Epithelial cell of esophagus (primary cell): ENCODE measurements at regions not wholly inside any gene's neighbourhood (a gene's known extent, or its start where the extent isn't known, plus 50 kb on each side); places are given as distances from the start of the nearest gene placed in this dataset.

ENCODE experiments used
- DNase-seq: peaks from one replicate; pipeline ENCODE4 v3.0.0; 2010; ENCODE audit warnings: low read depth
- H3K4me3 ChIP-seq: 2 replicates; pipeline ENCODE4 v1.5.1; 2011; ENCODE audit warnings: mild to moderate bottlenecking, low read length, control low read depth
- CTCF ChIP-seq: IDR thresholded peaks from 2 replicates; pipeline ENCODE4 v1.5.1; 2011; ENCODE audit warnings: low read depth, mild to moderate bottlenecking, low read length, control low read depth, inconsistent platforms; ENCODE audit not compliant: insufficient read depth; ENCODE audit errors: missing control alignments

- DNase-seq: no peak
- no peak overlapping the region for H3K4me3 ChIP-seq
- TF ChIP-seq CTCF: no peak
Observed at GRCh38 chr18:44280479-44280878, 400.2 kb upstream of the SETBP1 start.

GRCh38 chr18:44286049-44286448 lies 394.6 kb upstream of the SETBP1 start:
- no peak for DNase-seq
- no peak for TF ChIP-seq CTCF
- no peak overlapping the region for H3K4me3 ChIP-seq

GRCh38 chr18:44290366-44290977 lies 390.2 kb upstream of the SETBP1 start:
- H3K4me3 ChIP-seq: no peak overlapping the region
- no peak for TF ChIP-seq CTCF
- peak; percentile 45 for DNase-seq

- TF ChIP-seq CTCF: no peak
- DNase-seq: no peak
- no peak overlapping the region for H3K4me3 ChIP-seq
Observed at GRCh38 chr18:44298566-44298965, 382.1 kb upstream of the SETBP1 start.

- DNase-seq: peak; percentile 49
- H3K4me3 ChIP-seq: no peak overlapping the region
- no peak for TF ChIP-seq CTCF
Observed at GRCh38 chr18:44309185-44309584, 371.5 kb upstream of the SETBP1 start.

GRCh38 chr18:44320619-44321460 lies 359.8 kb upstream of the SETBP1 start:
- H3K4me3 ChIP-seq: no peak overlapping the region
- TF ChIP-seq CTCF: no peak

GRCh38 chr18:44321868-44322590 lies 358.7 kb upstream of the SETBP1 start:
- TF ChIP-seq CTCF: no peak
- no peak for DNase-seq
- H3K4me3 ChIP-seq: no peak overlapping the region

More at GRCh38 chr18:44320619-44321460, 359.8 kb upstream of the SETBP1 start:
- DNase-seq: no peak
